NCI-H1417 (cell line): ENCODE measurements at regions not wholly inside any gene's neighbourhood (a gene's known extent, or its start where the extent isn't known, plus 50 kb on each side); places are given as distances from the start of the nearest gene placed in this dataset.

Experiments
- DNase-seq, 3 experiments: peaks; one replicate each; lab custom pipeline; 2025; lab: John Stamatoyannopoulos, UW

DNA sequence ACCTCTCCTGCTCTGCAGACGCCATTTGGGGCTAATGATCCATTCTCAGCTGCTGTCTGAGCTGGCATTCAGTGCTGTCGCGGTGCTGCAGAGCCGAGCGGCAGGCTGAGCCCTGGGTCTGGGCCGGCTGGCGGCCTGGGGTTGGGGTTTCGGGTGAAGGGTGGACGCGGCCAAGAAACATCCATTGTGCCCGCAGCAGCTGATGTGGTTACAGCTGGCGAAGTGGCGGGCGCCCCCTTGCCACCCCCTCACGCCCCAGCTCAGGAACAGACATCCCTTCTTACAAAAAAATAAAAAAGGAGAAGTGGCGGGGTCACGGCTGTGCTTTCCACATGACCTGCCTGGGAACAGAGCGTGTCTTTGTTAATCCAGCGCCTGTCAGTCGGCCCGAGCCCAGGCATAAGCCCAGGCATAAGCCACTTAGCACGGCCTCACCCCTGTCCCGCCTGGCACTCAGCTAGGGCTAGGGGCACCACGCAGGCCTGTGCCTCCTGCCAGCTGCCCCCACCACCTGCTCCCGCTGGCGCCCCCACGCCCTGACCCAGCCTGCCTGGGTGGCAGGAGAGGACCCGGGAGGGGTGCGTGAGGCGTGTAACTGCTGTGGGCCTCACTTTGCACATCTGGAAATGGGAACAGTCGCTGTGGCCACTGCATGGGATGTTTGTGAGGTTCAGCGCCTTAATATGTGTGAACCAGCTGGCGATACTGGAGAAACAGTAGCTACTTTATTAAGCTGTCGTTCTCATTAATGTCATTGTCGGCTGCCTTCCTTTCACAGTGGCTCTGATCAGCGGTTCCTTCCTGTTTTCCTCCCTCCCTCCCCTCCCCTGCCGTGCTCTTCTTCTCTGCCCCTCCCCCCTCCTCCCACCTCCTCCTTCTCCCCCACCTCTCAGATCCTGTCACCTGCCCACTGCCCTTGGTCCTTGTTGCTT, 197.7 kb upstream of the CIBAR2 start:
- peak in 2 of 3 experiments; percentile 69 to 77 for DNase-seq

GRCh38 chr16:85310868-85311585, 198.8 kb upstream of the CIBAR2 start:
- DNase-seq, result peak in 1 of 3 experiments; percentile 40

GRCh38 chr16:85311741-85312140, 199.5 kb upstream of the CIBAR2 start:
- DNase-seq, result no peak

GRCh38 chr16:85312174-85312573, 199.9 kb upstream of the CIBAR2 start:
- no peak for DNase-seq

DNA sequence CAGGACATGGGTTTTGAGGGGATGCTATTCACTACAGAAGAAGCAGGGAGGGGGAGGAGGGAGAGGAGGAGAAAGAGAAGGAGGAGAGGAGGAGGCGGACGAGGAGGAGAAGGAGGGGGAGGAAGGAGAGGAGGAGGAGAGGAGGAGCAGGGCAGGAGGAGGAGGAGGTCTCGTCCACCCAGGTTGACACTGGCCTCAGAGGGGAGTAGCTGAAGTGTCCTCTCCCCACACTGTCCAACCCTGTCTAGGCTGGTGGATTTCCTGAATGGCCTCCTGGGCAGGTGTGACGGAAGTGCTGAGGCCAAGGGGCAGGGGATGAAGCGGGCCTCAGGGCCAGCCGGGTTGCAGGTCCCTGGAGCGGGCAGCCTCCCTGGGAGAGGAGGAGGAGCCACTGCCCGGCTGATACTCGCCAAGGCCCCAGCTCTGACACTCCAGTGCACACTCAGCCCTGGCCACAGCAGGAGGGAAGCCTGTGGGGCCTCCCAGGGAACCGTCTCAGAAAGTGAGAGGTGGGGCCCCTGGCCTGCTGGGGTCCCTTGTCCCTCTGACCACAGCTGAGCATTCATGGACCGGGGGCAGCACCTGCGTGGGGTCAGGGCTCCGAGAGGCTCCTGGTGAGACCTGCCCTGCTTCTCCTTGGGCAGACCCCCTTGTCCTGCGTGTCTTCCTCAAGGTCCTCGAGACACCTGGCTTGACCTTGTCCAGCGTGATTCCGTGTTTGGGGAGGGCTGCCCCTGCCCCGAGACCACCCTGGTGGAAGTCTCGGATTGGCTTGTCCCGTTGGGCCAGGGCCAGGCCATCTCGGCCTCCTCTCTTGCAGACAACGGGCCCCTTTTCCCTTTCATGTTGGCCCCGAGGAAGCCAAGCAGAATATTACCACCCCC, 200.6 kb upstream of the CIBAR2 start:
- peak in 2 of 3 experiments; percentile 41 to 58 for DNase-seq

DNA sequence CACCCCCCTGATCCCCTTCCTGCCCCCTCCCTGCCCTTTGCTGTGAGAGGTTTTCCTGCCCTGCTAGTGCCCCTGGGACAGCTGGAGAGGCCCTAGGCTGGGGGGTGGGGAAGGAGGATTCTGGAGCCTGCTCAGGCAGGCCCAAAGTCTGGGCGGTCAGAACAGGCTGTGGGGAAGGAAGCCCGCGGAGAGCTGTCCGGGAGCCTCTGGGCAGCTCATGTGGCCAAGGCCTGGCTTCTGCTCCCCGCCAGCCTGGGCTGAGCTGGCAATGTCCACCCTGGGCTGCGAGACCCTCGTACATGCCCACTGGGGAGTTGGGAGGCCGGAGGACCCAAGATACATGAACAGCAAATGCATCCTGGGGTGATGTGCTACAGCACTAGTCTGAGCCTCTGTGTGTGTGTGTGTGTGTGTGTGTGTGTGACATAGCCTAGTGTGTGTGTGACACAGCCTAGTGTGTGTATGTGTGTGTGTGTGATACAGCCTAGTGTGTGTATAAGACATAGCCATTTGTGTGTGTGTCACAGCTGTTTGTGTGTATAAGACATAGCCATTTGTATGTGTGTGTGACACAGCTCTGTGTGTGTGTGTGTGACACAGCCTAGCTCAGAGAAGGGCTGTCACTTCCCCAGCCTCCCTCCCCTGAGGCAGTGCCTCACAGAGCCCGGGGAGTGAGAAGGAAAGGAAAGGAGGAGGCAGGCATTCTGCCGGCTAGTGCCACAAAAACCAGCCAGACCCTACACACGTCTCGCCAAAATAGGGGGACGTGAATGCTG, 201.4 kb upstream of the CIBAR2 start:
- peak in 1 of 3 experiments; percentile 36 for DNase-seq

DNA sequence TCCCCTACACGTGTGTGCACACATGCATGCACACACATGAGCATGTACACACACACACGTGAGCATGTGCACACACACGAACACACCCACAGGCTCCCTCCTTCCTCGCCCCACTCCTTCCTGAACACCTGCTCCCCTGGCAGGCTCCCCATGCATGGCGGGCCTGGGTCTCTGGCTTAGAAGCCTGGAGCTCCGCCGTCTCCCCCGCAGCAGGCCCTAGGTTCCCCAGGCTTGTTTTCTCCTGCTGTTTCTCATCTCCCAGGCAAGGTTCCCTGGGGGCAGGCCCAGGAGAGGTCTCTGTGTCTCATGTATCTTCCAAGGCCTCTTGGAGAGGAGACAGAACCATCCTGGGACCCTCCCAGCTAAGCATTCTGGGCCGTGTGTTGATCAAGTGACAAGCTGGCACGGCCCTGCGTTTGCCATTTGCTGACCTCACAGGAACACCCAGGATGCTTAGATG, 202.3 kb upstream of the CIBAR2 start:
- DNase-seq, result no peak

- DNase-seq, result no peak
Observed at GRCh38 chr16:85315866-85316265, 203.6 kb upstream of the CIBAR2 start.

DNA sequence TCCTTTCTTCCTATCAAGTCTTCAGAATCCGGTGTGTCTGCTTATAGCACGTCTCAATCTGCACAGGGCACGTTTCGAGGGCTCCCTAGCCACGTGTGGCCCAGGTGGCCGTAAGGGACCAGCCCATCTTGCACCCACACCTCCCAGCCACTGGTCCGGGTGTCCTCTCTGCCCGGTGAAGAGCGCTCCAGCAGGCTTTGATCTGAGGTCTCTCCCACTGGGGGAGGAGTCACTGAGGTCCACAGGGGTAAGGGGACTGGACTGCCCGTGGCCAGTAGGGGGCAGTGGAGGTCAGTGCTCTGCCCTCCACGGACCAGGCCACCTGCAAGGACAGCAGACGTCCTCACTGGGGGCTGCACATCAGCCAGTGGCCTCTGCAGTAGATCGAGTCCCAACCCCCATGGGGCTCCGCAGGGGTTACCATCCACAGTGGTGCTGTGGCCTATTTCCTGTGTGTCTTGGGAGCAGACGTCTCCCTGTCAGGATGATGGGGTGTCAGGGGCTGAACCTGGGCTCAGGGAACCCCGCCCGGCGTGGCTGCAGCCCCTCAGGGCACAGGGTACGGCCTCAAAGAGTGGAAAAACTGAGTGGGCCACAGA, 204.1 kb upstream of the CIBAR2 start:
- peak; percentile 35 to 64 (median 55) for DNase-seq

DNA sequence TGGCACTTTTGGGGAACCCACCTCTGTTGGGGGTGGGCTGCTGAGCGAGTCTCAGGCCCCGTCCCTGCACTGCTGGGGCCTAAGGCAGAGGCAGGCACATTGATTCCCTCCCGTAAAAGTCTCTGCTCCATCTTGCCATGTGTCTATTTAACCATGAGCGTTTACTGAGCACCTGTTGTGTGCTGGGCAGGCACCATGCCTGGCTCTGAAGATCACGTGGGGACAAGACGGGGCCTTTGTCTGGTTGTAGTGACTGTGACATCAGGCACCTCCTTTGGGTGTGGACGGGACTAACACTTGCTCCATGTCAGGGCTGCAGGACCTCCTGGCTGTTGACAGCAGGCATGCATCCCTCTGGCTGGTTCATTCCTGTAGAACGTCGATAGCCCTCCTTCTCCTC, 204.7 kb upstream of the CIBAR2 start:
- DNase-seq, result no peak

- DNase-seq, result no peak
Observed at GRCh38 chr16:85317704-85318103, 205.4 kb upstream of the CIBAR2 start.

DNA sequence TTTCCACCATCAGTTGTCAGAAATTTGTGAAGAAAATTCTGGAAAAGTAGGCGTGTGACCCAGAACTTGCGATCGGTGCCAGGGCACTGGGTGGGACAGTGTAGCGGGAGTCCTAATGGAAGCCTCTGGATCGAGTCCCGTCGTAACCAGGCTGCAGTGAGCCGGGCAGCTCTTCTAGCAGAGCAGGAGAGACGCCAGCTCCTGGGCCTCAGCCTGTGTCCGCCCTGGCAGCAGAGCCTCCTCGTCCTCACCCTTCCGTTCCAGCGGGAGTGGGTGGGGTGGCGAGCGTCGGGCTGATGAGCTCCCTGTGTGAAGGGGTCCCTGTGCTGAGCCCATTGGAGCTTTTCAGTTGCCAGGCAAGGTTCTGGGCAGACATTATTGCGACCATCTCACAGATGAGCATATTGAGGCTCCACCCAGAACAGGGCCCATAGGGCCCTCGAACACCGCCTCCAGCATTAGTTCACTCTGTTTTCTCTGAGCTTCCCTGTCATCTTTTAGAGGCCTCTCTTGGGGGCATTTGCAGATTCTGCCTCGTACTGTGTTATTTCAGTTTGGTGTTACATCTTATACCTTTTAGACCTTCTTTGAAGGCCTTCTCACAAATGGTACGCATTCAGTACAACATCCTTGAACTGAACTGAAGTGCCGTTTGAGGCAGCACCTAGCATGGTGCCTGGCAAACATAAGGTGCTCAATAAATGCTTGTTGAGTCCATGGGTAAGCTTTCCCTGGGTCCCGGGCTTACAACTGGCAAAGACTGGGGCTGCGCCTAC, 207.1 kb upstream of the CIBAR2 start:
- no peak for DNase-seq

- DNase-seq, result no peak
Observed at GRCh38 chr16:85319984-85320440, 207.7 kb upstream of the CIBAR2 start.

GRCh38 chr16:85320677-85321385, 208.6 kb upstream of the CIBAR2 start:
- no peak for DNase-seq

GRCh38 chr16:85321509-85322271, 209.4 kb upstream of the CIBAR2 start:
- no peak for DNase-seq

DNA sequence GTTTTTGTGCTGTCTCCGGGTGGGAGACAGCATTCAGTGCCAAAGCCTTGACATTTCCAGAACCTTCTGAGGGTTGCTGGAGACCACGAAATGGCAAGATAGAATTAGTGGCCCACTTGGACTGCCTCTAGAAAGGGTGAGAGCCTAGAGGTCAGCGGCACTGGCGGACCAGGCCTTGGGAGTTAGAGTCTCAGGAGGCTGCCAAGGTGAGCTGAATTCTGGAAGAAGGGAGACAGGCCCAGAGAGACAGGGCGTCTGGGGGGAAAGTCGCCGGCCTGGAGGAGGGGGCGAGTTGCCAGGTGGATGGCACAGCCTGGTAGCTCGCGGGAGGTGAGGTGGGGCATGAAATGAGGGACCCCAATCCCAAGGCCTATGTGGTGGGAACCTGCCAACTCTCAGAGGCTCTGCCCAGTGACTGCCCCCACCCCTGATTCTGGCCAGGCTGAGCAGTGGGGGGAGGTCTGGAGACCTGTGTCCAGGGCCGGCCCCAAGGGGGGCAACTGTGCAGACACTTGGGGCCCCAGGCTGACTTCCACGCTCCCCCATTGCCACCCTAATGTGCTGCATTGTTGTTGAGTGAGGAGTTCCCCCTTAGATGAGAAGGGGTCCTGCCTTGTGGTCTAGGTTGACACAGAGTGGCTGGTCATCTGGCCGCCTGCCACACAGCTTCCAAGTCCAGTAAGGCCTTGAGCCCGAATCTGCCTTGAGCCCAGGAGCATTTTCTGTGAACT, 211.1 kb upstream of the CIBAR2 start:
- DNase-seq, result no peak

DNA sequence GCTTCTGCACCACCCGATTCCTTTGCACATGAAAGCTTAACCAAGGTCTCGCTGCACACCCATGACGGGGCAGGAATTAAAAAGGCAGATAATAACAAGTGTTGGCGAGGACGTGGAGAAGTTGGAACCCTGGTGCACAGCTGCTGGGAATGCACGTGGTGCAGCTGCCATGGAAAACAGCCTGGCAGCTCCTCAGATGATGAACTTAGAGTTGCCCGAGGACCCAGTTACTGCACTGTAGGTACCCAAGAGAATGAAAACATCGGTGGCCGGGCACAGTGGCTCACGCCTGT, 211.6 kb upstream of the CIBAR2 start:
- DNase-seq, result no peak

GRCh38 chr16:85324488-85324887, 212.2 kb upstream of the CIBAR2 start:
- no peak for DNase-seq
